OCI-LY7 (cell line): ENCODE measurements at regions not wholly inside any gene's neighbourhood (a gene's known extent, or its start where the extent isn't known, plus 50 kb on each side); places are given as distances from the start of the nearest gene placed in this dataset.

Experiments used
- EZH2phosphoT487 ChIP-seq: fragments of 200-600 bp; sonication (generic); IDR thresholded peaks from 2 replicates; pipeline ENCODE4 v1.6.1; 2018; ENCODE audit warnings: low read depth, borderline replicate concordance, mild to moderate bottlenecking, mixed run types, antibody characterized with exemption, low read length, moderate library complexity, mixed read lengths
- TF ChIP-seq, protein P1 (sequence below): fragments of 200-600 bp; sonication (generic); conservative IDR thresholded peaks from 2 replicates; pipeline ENCODE4 v1.5.1; 2014; ENCODE audit warnings: mild to moderate bottlenecking, antibody characterized with exemption, low read length, moderate library complexity, mixed read lengths

DNA sequence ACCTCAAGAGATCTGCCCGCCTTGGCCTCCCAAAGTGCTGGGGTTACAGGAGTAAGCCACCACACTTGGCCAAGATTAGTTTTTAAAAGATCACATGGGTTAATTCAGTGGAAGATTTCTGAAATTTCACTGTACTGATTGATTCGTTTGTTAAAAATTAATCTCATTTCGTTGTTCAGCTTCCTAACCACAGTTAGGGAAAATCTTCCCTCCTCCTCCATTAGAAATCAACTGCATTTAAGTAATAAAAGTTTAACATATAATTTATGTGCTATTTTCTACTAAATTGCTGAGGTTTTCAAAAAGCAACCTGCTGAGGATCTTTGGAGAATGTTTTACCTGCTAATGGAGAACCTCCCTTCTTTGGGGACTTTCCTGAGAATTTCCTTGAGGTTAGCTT lies 522.4 kb downstream of the GATA3 start:
- TF ChIP-seq, protein P1, sequence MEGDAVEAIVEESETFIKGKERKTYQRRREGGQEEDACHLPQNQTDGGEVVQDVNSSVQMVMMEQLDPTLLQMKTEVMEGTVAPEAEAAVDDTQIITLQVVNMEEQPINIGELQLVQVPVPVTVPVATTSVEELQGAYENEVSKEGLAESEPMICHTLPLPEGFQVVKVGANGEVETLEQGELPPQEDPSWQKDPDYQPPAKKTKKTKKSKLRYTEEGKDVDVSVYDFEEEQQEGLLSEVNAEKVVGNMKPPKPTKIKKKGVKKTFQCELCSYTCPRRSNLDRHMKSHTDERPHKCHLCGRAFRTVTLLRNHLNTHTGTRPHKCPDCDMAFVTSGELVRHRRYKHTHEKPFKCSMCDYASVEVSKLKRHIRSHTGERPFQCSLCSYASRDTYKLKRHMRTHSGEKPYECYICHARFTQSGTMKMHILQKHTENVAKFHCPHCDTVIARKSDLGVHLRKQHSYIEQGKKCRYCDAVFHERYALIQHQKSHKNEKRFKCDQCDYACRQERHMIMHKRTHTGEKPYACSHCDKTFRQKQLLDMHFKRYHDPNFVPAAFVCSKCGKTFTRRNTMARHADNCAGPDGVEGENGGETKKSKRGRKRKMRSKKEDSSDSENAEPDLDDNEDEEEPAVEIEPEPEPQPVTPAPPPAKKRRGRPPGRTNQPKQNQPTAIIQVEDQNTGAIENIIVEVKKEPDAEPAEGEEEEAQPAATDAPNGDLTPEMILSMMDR: no peak
- no peak for TF ChIP-seq EZH2phosphoT487
